H1 (cell line): ENCODE measurements at regions not wholly inside any gene's neighbourhood (a gene's known extent, or its start where the extent isn't known, plus 50 kb on each side); places are given as distances from the start of the nearest gene placed in this dataset.
A peak's percentile ranks its signal among the peaks of the same experiment; 100 is the strongest.

Experiments used
- CTCF ChIA-PET: fragments of 300-600 bp; sonication (Branson Sonifier 250); formaldehyde crosslinking; loops from one replicate; lab custom pipeline; 2021; ENCODE audit not compliant: partially characterized antibody; lab: Charles Lee
- POLR2A ChIA-PET: fragments of 300-600 bp; sonication (Branson Sonifier 250); formaldehyde crosslinking; loops from one replicate; lab custom pipeline; 2021; ENCODE audit warnings: inconsistent platforms; ENCODE audit not compliant: partially characterized antibody; lab: Charles Lee
- DNase-seq, 2 experiments: peaks; one replicate each; pipeline versions ENCODE4 v3.0.0 to v3.0.0-alpha.2; 2010 to 2022; ENCODE audit warnings: low spot score in 2 of 2, low read depth in 1 of 2, mixed read lengths in 1 of 2
- FAIRE-seq: peaks from 2 replicates; lab custom pipeline; 2011; peaks lifted over from hg19 to GRCh38; lab: Jason Lieb, UNC
- H2AFZ ChIP-seq: 2 replicates; pipeline ENCODE4 v1.8.1; 2012; ENCODE audit warnings: low read length, inconsistent platforms
- H2AK5ac ChIP-seq: 2 replicates; pipeline ENCODE4 v1.6.1; 2013; ENCODE audit warnings: low read depth, low read length
- H2BK120ac ChIP-seq: replicated peaks from 2 replicates; pipeline ENCODE3; 2013; ENCODE audit warnings: low read depth, low read length, inconsistent platforms
- H2BK12ac ChIP-seq: 2 replicates; pipeline ENCODE4 v1.6.1; 2013; ENCODE audit warnings: low read depth, low read length
- H2BK15ac ChIP-seq: 2 replicates; pipeline ENCODE4 v1.6.1; 2013; ENCODE audit warnings: low read length
- H2BK20ac ChIP-seq: 2 replicates; pipeline ENCODE4 v1.6.1; 2013; ENCODE audit warnings: low read length
- H2BK5ac ChIP-seq: 2 replicates; pipeline ENCODE4 v1.6.1; 2013; ENCODE audit warnings: low read depth, low read length
- H3K14ac ChIP-seq: 2 replicates; pipeline ENCODE4 v1.6.1; 2013; ENCODE audit warnings: inconsistent platforms; ENCODE audit not compliant: insufficient read length
- H3K18ac ChIP-seq: 2 replicates; pipeline ENCODE4 v1.6.1; 2013; ENCODE audit warnings: low read length; ENCODE audit errors: extremely low read depth
- H3K23ac ChIP-seq: 2 replicates; pipeline ENCODE4 v1.6.1; 2013; ENCODE audit warnings: inconsistent platforms; ENCODE audit not compliant: insufficient read length
- H3K23me2 ChIP-seq: 2 replicates; pipeline ENCODE4 v1.6.1; 2013; ENCODE audit warnings: low read depth, low read length
- H3K27ac ChIP-seq: 2 replicates; pipeline ENCODE4 v1.6.1; 2011; ENCODE audit warnings: low read depth, low read length, inconsistent platforms
- H3K27me3 ChIP-seq, 4 experiments: replicated peaks in 1 of 4; 1 replicate in 1 of 4; 2 replicates in 3 of 4; pipeline versions ENCODE4 v1.6.1 to v1.8.1; 2011 to 2013; ENCODE audit warnings: low read length in 3 of 4, mild to moderate bottlenecking in 3 of 4, inconsistent platforms in 2 of 4, mixed read lengths in 2 of 4, moderate library complexity in 1 of 4; ENCODE audit not compliant: control insufficient read depth in 3 of 4, insufficient read depth in 3 of 4; ENCODE audit errors: extremely low read depth in 1 of 4
- H3K36me3 ChIP-seq, 4 experiments: 2 replicates each; pipeline versions ENCODE4 v1.6.1 to v1.8.1; 2011 to 2013; ENCODE audit warnings: mild to moderate bottlenecking in 4 of 4, low read length in 3 of 4, moderate library complexity in 2 of 4, control low read depth in 1 of 4, inconsistent platforms in 1 of 4; ENCODE audit not compliant: insufficient read depth in 4 of 4, control insufficient read depth in 2 of 4
- H3K4ac ChIP-seq: replicated peaks from 2 replicates; pipeline ENCODE3; 2013; ENCODE audit warnings: low read length, low read depth, mixed read lengths, inconsistent platforms; ENCODE audit not compliant: insufficient read length
- H3K4me1 ChIP-seq, 4 experiments: replicated peaks in 1 of 4; 1 replicate in 1 of 4; 2 replicates in 3 of 4; pipeline versions ENCODE4 v1.6.1 to v1.8.1; 2011 to 2013; ENCODE audit warnings: low read length in 3 of 4, inconsistent platforms in 2 of 4, mixed read lengths in 1 of 4; ENCODE audit not compliant: insufficient read depth in 4 of 4, control insufficient read depth in 3 of 4
- H3K4me2 ChIP-seq, 2 experiments: 2 replicates each; pipeline versions ENCODE4 v1.6.1 to v1.8.1; 2011 to 2013; ENCODE audit warnings: low read depth in 2 of 2, low read length in 2 of 2, control low read depth in 1 of 2, inconsistent platforms in 1 of 2, mild to moderate bottlenecking in 1 of 2; ENCODE audit not compliant: insufficient read depth in 1 of 2
- H3K4me3 ChIP-seq, 4 experiments: fragments of 200-600, 300-600 bp in 1 of 4; sonication (generic), shearing (Covaris generic), sonication (Bioruptor Twin) in 1 of 4; 2 replicates each; pipeline versions ENCODE4 v1.5.1 to v1.8.1; 2011 to 2016; ENCODE audit warnings: low read length in 4 of 4, low read depth in 3 of 4, control low read depth in 2 of 4, inconsistent platforms in 2 of 4, mild to moderate bottlenecking in 2 of 4, mixed read lengths in 1 of 4, moderate library complexity in 1 of 4; ENCODE audit not compliant: insufficient read depth in 2 of 4; ENCODE audit errors: extremely low read depth in 1 of 4
- H3K56ac ChIP-seq: replicated peaks from 2 replicates; pipeline ENCODE3; 2013; ENCODE audit warnings: low read depth, mild to moderate bottlenecking, mixed read lengths, low read length, inconsistent platforms; ENCODE audit not compliant: insufficient read length
- H3K79me1 ChIP-seq: 2 replicates; pipeline ENCODE4 v1.6.1; 2013; ENCODE audit warnings: low read depth, low read length, control low read depth
- H3K79me2 ChIP-seq, 2 experiments: 2 replicates each; pipeline versions ENCODE4 v1.6.1 to v1.8.1; 2012 to 2013; ENCODE audit warnings: low read length in 2 of 2, mild to moderate bottlenecking in 2 of 2, inconsistent platforms in 1 of 2; ENCODE audit not compliant: insufficient read depth in 2 of 2, control insufficient read depth in 1 of 2
- H3K9ac ChIP-seq, 4 experiments: replicated peaks in 1 of 4; 1 replicate in 1 of 4; 2 replicates in 3 of 4; pipeline versions ENCODE4 v1.6.1 to v1.8.1; 2011 to 2013; ENCODE audit warnings: low read depth in 3 of 4, low read length in 3 of 4, control low read depth in 2 of 4, mild to moderate bottlenecking in 2 of 4, moderate library complexity in 2 of 4, inconsistent platforms in 1 of 4; ENCODE audit errors: extremely low read depth in 1 of 4
- H3K9me3 ChIP-seq, 2 experiments: 2 replicates each; pipeline versions ENCODE4 v1.6.1 to v1.8.1; 2012 to 2013; ENCODE audit warnings: mild to moderate bottlenecking in 2 of 2, moderate library complexity in 2 of 2, control low read depth in 1 of 2, inconsistent platforms in 1 of 2, low read depth in 1 of 2, low read length in 1 of 2, mixed read lengths in 1 of 2; ENCODE audit not compliant: insufficient read depth in 2 of 2
- H4K20me1 ChIP-seq, 2 experiments: replicated peaks in 1 of 2; 2 replicates each; pipeline versions ENCODE3 to v1.8.1; 2011 to 2013; ENCODE audit warnings: inconsistent platforms in 2 of 2, low read length in 2 of 2, mild to moderate bottlenecking in 1 of 2; ENCODE audit not compliant: insufficient read depth in 2 of 2, control insufficient read depth in 1 of 2
- H4K5ac ChIP-seq: 2 replicates; pipeline ENCODE4 v1.6.1; 2013; ENCODE audit warnings: low read length, low read depth, mixed read lengths, inconsistent platforms; ENCODE audit not compliant: insufficient read length
- H4K8ac ChIP-seq: 2 replicates; pipeline ENCODE4 v1.8.0; 2013; ENCODE audit warnings: mild to moderate bottlenecking, moderate library complexity, low read length, inconsistent platforms; ENCODE audit not compliant: insufficient read depth; ENCODE audit errors: extremely low read depth
- H4K91ac ChIP-seq: replicated peaks from 2 replicates; pipeline ENCODE3; 2013; ENCODE audit warnings: low read length, mixed read lengths, inconsistent platforms; ENCODE audit not compliant: insufficient read length
- SRF ChIP-seq: IDR thresholded peaks from 2 replicates; pipeline ENCODE4 v1.6.1; 2011; ENCODE audit warnings: mild to moderate bottlenecking, low read depth, low read length, moderate library complexity
- WGBS, 2 experiments: shearing (Covaris generic) in 1 of 2; methylation state at CpG; one replicate each; pipeline versions ENCODE4 v1.1.6 to v1.1.7; 2013 to 2015; ENCODE audit warnings: low lambda C conversion rate in 2 of 2, mixed read lengths in 2 of 2, inconsistent platforms in 1 of 2, low coverage in 1 of 2, missing lambda C conversion rate in 1 of 2; ENCODE audit not compliant: insufficient replicate concordance in 2 of 2, insufficient coverage in 1 of 2, insufficient read length in 1 of 2; ENCODE audit errors: extremely low coverage in 1 of 2, missing lambda C conversion rate in 1 of 2; 5-methylcytosine and 5-hydroxymethylcytosine counted together

DNA sequence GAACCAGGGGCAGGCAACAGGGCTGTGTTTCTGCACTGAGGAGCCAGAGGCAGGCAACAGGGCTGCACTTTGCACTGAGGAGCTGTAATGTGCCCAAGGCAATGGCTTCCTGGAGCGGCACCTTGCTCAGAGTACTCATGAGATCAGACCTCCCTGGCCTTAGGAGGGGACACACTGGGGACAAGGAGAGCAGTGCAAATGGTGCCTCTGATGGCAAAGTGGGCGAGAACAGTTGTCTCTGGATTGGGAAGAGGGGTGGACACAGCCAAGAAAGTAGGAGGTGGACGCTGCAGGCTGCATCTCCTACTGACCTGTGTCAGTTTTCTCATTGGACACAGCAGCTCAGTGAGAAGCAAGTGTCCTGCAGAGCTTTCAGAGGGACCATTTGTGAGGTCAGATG, 1443.3 kb downstream of the TBC1D22A start:
- DNase-seq = peak in 1 of 2 experiments; percentile 11
- H3K4me1 ChIP-seq = no peaks in the 10 kb centered on the region
- no peak overlapping the region for H3K18ac ChIP-seq
- no peak overlapping the region for H3K56ac ChIP-seq
- no peak overlapping the region for H2BK15ac ChIP-seq
- no peak overlapping the region for H3K4ac ChIP-seq
- H3K23me2 ChIP-seq = peaks cover 2% of the 10 kb centered on the region; the same call in 1 of the 2 replicates
- H2BK20ac ChIP-seq = no peak overlapping the region
- H2BK5ac ChIP-seq = no peak overlapping the region
- H3K9ac ChIP-seq = no peak overlapping the region
- no peak overlapping the region for H4K5ac ChIP-seq
- H3K27ac ChIP-seq = no peak overlapping the region
- TF ChIP-seq SRF = no peak
- TF ChIP-seq, all 59 proteins: peak for 0
- Histone ChIP-seq H2BK120ac (peak overlapping the region; percentile 54), H3K14ac (peak overlapping the region; percentile 61), H3K9me3 (no peaks in the 10 kb centered on the region), H2BK12ac (no peak overlapping the region), H4K8ac (peak overlapping the region; percentile 77; the same call in 1 of the 2 replicates), H4K20me1 (no peaks in the 10 kb centered on the region), H4K91ac (no peak overlapping the region), H3K23ac (no peak overlapping the region), H3K36me3 (no peaks in the 10 kb centered on the region), H2AK5ac (no peak overlapping the region), H3K79me2 (no peaks in the 10 kb centered on the region), H3K79me1 (no peaks in the 10 kb centered on the region), H3K4me3 (no peak overlapping the region), H3K4me2 (no peak overlapping the region), H3K27me3 (no peaks in the 10 kb centered on the region), H2AFZ (no peak overlapping the region)
- CTCF ChIA-PET = no interaction called here
- WGBS, 2 experiments = 82% methylated on average over 3 of the region's 3 CpGs; no CpG with 5 or more reads in 1 of the 2 experiments
- POLR2A ChIA-PET = no interaction called here
- FAIRE-seq = no peak
